T-helper 1 cell (primary cell): ENCODE measurements at regions not wholly inside any gene's neighbourhood (a gene's known extent, or its start where the extent isn't known, plus 50 kb on each side); places are given as distances from the start of the nearest gene placed in this dataset.

ENCODE experiments used
- DNase-seq, 5 donors: peaks; one replicate each; pipeline ENCODE4 v3.0.0-alpha.2; 2012 to 2020

GRCh38 chr9:99366621-99367020 lies 144.5 kb downstream of the SEC61B start:
- no peak for DNase-seq

GRCh38 chr9:99368341-99369326 lies 146.6 kb downstream of the SEC61B start:
- peak in 1 of 5 donors; percentile 13 for DNase-seq

- DNase-seq = no peak
Observed at GRCh38 chr9:99369327-99369722, 147.2 kb downstream of the SEC61B start.

GRCh38 chr9:99370376-99370775 lies 148.3 kb downstream of the SEC61B start:
- DNase-seq = no peak

GRCh38 chr9:99371376-99371775 lies 149.3 kb downstream of the SEC61B start:
- DNase-seq = no peak

GRCh38 chr9:99373912-99374311 lies 151.8 kb downstream of the SEC61B start:
- no peak for DNase-seq

GRCh38 chr9:99374793-99375192 lies 152.7 kb downstream of the SEC61B start:
- DNase-seq = no peak

- no peak for DNase-seq
Observed at GRCh38 chr9:99375481-99375880, 153.4 kb downstream of the SEC61B start.

- no peak for DNase-seq
Observed at GRCh38 chr9:99377790-99378775, 156.0 kb downstream of the SEC61B start.

GRCh38 chr9:99383536-99383935 lies 161.5 kb downstream of the SEC61B start:
- no peak for DNase-seq

GRCh38 chr9:99385215-99385614 lies 163.1 kb downstream of the SEC61B start:
- no peak for DNase-seq

- DNase-seq = no peak
Observed at GRCh38 chr9:99385814-99386279, 163.8 kb downstream of the SEC61B start.

- no peak for DNase-seq
Observed at GRCh38 chr9:99387431-99387830, 165.3 kb downstream of the SEC61B start.

- no peak for DNase-seq
Observed at GRCh38 chr9:99389087-99390033, 167.3 kb downstream of the SEC61B start.

- no peak for DNase-seq
Observed at GRCh38 chr9:99391937-99392594, 170.0 kb downstream of the SEC61B start.

- no peak for DNase-seq
Observed at GRCh38 chr9:99392986-99393385, 170.9 kb downstream of the SEC61B start.

- no peak for DNase-seq
Observed at GRCh38 chr9:99393993-99394392, 171.9 kb downstream of the SEC61B start.

- DNase-seq = no peak
Observed at GRCh38 chr9:99398241-99398640, 176.2 kb downstream of the SEC61B start.

- DNase-seq = no peak
Observed at GRCh38 chr9:99399474-99399873, 177.4 kb downstream of the SEC61B start.

GRCh38 chr9:99400184-99400731 lies 178.2 kb downstream of the SEC61B start:
- no peak for DNase-seq
